Forelimb muscle (tissue), 1 donor: ENCODE measurements at regions not wholly inside any gene's neighbourhood (a gene's known extent, or its start where the extent isn't known, plus 50 kb on each side); places are given as distances from the start of the nearest gene placed in this dataset.
"Not testable (repeated sequence)": the region's sequence is repeated elsewhere in the genome, so short reads cannot be mapped to it uniquely, and the experiment has no call there.

Experiments used
- DNase-seq: peaks from one replicate; pipeline ENCODE4 v3.0.0-alpha.2; 2013; ENCODE audit warnings: low read depth

DNA sequence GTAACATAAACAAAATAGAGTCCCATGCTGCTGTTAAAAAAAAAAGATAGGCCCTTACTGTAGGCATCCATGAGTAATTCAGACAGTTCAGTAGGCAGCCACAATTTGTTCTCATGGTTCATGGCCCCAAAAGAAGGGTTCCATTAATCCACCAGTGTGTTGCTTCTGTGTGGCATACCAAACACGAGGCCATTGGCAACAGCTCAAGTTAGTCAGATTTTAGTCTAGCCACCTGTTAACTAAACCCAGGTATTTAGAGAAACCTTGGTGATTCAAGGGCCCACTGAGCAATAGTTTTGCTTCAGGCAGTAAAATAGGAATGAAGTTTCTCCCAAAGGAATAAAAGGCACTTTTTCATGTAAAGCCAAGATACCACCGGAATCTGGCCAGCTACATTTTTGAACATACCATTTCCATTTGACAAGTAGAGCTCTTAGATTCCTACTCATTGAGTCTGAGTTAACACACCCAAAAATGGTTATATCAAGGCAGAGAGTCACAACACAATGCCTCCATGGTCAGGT lies 80.1 kb upstream of the SRD5A2 start:
- DNase-seq, result no peak

- DNase-seq, result no peak
Observed at GRCh38 chr2:31660165-31660564, 79.4 kb upstream of the SRD5A2 start.

DNA sequence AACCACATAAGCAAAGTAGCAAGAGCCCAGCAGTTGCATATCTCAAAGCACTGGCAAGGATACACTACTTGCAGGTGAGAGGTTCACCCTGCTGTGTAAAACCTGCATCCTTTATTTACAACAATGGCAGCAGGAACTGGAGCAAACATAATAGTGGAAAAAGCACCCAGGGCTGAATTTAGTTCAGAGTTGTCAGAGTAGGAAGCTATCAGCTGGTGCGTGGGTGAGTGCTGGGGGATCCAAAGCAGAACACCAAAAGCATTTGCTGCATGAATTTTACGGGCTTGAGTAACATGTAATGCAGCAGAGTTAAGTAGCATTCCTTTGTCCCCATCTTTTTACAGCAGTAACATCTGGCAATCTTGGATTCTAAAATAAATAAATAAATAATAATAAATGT lies 73.5 kb upstream of the SRD5A2 start:
- no peak for DNase-seq

DNA sequence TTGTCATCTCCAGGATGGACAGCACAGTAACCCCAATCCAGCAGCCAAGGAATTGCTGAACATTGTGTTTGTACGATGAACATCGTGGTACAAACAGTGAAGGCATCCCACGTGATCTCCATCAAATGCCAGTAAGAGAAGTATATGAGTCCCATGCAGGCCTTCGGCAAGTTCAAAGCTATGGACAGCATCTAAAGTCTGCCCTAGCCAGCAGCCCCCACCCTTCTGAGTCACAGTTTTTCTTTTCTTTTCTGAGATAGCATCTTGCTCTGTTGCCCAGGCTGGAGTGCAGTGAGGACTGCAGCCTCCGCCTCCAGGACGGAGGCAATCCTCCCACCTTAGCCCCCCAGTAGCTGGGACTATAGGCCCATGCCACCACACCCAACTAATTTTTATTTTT lies 71.0 kb upstream of the SRD5A2 start:
- no peak for DNase-seq

GRCh38 chr2:31651267-31651666 lies 70.5 kb upstream of the SRD5A2 start:
- DNase-seq, result no peak

DNA sequence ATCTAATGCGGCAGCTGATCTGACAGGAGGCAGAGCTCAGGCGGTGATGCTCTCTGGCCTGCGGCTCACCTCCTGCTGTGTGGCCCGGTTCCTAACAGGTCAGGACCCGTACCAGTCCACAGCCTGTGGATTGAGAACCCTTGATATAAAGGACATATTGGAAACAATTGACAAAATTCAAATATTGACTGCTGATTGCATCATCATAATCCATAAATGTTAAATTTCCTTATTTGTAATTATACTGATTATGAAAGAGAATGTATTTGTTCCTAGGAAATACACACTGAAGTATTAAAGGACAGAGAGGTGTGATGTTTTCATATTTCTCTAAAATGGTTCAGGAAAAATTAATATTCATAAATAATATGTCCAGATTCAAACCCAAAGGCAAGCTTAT lies 63.8 kb upstream of the SRD5A2 start:
- DNase-seq, result no peak

DNA sequence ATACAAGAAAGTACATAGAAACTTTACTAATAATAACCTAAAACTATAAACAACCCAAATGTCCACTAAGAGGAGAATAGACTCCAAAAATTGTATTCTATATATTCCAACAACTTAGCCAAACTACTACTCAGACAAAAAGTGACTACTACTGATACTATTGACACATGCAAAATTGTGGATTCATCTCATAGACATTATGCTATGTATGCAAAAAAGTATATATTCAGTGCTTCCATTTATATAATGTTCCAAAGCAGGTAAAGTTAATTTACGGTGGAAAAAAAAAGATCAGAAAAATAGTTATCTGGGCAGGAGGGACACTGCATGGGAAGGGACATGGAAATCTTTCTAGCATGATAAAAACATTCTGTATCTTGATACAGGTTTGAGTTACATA lies 62.0 kb upstream of the SRD5A2 start:
- DNase-seq, result no peak

DNA sequence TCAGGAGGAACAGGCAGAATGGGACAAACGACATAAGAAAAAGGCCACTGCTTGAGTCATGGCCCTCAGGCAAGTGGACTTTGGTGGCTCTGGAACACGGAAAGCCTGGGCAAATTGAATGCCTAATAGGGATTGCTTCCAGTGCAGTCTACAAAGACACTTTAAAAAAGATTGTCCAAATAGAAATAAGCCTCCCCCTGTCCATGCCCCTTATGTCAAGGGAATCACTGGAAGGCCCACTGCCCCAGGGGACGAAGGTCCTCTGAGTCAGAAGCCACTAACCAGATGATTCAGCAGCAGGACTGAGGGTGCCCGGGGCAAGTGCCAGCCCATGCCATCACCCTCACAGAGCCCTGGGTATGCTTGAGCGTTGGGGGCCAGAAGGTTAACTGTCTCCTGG lies 51.5 kb upstream of the SRD5A2 start:
- DNase-seq, result not testable (repeated sequence)
